HG03135 (cell line): ENCODE measurements at regions not wholly inside any gene's neighbourhood (a gene's known extent, or its start where the extent isn't known, plus 50 kb on each side); places are given as distances from the start of the nearest gene placed in this dataset.
"Not testable (repeated sequence)": the region's sequence is repeated elsewhere in the genome, so short reads cannot be mapped to it uniquely, and the experiment has no call there.

Experiments used
- ATAC-seq: cut with Tn5 transposase; IDR thresholded peaks from one replicate; pipeline ENCODE4 v1.9.1; 2021; ENCODE audit warnings: mild to moderate bottlenecking, moderate library complexity; ENCODE audit not compliant: unreplicated experiment

DNA sequence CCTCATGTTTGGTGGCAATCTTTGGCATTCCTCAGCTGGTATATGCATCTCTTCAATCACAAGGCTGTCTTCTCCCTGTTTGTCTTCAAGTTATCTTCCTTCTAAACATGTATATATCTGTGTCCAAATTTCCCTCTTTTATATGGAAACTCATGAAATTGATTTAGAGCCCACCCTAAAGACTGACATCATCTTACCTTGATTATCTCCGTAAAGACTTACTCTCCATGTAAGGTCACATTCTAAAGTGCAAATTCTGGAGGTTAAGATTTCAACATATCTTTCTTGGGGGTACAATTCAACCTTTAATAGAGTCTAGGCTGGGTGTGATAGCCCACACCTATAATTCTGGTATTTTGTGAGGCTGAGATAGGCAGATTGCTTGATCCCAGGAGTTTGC is 215.8 kb upstream of the LRRC4C start:
- no peak for ATAC-seq

GRCh38 chr11:41713030-41713429 is 253.6 kb upstream of the LRRC4C start:
- ATAC-seq = no peak

DNA sequence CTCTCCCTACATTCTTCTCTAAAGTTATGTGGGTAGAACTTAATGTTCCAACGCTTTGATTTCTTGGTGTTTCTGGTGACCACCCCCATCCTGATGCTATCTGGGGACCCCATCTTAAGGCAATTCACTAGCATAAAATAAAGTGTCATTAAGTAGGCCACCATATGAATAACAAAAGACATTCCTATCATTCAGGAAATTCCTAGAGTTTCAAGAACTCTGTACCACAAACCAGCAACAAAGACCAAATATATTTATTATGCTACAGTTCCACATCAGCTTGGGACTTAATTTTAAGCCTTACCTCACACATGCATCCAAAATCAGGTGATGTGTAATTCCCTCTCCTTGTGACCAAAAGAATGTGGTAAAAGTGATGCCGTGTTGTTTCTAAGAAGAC is 254.6 kb upstream of the LRRC4C start:
- no peak for ATAC-seq

GRCh38 chr11:41716862-41717261 is 257.4 kb upstream of the LRRC4C start:
- no peak for ATAC-seq

GRCh38 chr11:41720761-41721160 is 261.3 kb upstream of the LRRC4C start:
- ATAC-seq = no peak

- not testable (repeated sequence) for ATAC-seq
These were observed 268.7 kb upstream of the LRRC4C start for GRCh38 chr11:41728161-41728560.

GRCh38 chr11:41775296-41775695 is 315.8 kb upstream of the LRRC4C start:
- no peak for ATAC-seq

DNA sequence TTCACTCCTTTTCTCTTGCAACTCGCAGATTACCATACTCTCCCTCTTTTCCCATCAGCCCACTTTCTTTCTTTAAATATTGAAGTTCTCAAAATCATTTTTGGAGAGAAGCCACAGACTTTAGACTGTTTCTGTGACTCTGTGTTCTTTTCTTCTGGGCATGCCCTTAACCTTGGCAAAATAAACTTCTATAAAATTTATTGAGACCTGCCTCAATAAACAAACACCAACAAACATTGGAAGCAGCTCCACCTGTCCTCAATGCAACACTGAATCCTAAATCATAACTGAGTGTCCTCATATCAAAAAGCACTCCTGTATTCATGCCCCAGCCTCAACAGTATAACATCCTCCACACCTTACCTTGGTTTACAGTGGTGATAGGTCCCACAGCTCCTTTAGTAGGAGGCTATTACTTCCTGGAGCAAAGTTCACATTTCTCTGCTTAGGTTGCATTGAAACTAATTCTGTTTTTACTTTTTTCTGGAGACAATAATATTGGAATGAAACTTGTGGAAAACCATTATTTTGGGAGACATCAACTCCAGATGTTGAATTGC is 320.0 kb upstream of the LRRC4C start:
- ATAC-seq = no peak

GRCh38 chr11:41781441-41781840 is 322.0 kb upstream of the LRRC4C start:
- ATAC-seq = no peak

DNA sequence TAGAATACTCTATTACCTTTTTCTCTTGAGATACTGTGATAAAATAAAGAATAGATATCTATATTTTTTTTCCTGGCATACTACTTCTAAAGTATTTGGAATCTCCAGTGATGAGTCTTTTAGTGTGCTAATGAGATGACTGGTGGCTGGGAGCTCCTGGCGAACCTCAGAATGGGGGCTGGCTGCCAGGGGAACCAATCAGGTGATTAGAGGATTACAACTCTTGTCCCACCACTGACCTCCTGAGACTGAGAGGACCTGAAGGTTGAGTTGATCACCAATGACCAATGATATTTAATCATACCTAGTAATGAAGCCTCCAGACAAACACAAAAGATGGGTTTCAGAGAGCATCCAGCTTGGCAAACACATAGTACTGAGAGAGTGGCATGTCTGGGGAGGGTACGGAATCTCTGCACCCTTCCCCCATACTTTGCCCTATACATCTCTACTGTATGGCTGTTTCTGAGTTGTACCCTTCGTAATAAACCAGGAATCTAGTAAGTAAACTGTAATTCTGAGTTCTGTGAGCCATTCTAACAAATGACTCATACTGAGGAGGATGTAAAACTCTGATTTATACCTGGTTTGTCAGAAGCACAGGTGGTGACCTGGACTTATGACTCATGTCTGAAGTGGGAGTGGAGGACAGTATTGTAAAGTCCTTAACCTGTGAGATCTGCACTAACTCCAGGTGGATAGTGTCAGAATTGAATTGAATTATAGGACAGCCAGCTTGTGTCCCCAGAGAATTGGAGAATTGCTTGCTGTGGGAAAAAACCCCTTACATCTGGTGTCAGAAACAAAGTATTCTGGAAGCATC is 325.3 kb upstream of the LRRC4C start:
- no peak for ATAC-seq

DNA sequence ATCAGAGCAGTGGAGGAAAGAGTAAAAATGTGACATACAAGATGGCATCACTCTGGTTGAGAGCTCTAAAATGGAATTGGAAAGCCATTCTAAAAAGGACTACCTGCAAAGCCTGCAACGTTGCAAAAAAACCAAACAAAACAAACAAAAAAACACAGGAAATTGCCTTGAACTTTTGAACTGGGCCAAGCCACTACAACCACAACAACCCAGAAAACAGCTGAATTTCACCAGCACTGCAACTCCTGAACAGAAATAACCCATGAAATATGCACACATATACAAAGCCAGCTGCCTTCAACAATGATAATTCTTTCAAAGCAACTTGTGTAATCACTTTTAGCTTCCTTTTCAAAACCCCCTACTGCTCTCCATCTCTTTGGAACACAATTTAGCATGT is 326.6 kb upstream of the LRRC4C start:
- no peak for ATAC-seq

DNA sequence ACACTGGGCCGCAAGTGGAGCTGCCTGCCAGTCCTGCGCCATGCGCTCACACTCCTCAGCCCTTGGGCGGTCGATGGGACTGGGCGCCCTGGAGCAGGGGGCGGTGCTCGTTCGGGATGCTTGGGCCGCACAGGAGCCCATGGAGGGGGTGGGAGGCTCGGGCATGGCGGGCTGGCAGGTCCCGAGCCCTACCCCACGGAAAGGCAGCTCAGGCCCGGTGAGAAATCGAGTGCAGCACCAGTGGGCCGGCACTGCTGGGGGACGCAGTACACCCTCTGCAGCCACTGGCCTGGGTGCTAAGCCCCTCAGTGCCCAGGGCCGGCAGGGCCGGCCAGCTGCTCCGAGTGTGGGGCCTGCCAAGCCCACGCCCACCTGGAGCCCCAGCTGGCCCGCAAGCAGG is 328.7 kb upstream of the LRRC4C start:
- ATAC-seq = no peak

DNA sequence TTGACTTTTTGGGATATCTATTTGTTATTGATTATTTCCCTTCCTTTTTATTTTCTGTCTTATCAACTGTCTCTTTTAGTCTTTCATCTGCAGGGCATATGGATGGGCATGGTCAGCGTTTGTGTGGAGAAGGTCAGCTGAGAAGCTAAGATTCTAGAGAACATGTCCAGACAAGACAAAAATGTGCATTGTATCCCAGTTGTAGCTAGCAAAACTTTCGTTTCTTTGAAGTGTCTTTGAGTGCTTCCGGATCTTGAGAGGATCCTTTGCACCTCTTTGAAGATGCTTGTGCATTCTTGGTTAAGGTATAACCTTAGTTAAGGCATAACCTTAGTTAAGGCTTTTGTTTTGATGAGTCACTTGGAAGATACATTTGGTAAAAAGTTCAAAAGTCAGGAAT is 329.9 kb upstream of the LRRC4C start:
- no peak for ATAC-seq

GRCh38 chr11:41795004-41795403 is 335.6 kb upstream of the LRRC4C start:
- ATAC-seq = no peak

GRCh38 chr11:41799754-41800153 is 340.3 kb upstream of the LRRC4C start:
- ATAC-seq = no peak

GRCh38 chr11:41803895-41804294 is 344.4 kb upstream of the LRRC4C start:
- no peak for ATAC-seq

GRCh38 chr11:41816396-41816795 is 356.9 kb upstream of the LRRC4C start:
- ATAC-seq = no peak

DNA sequence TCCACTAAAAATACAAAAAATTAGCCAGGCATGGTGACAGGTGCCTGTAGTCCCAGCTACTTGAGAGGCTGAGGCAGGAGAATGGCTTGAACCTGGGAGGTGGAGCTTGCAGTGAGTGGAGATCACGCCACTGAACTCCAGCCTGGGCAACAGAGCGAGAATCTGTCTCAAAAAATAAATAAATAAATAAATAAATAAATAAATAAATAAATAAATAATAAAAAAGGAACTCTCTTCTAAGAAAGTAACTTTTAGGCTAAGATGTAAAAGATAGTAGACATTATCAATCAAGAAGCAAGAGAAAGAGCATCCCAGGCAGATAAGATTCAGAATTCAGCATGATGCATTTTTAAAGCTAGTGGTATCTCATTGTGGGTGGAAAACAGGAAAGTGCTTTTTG is 364.8 kb upstream of the LRRC4C start:
- ATAC-seq = not testable (repeated sequence)

DNA sequence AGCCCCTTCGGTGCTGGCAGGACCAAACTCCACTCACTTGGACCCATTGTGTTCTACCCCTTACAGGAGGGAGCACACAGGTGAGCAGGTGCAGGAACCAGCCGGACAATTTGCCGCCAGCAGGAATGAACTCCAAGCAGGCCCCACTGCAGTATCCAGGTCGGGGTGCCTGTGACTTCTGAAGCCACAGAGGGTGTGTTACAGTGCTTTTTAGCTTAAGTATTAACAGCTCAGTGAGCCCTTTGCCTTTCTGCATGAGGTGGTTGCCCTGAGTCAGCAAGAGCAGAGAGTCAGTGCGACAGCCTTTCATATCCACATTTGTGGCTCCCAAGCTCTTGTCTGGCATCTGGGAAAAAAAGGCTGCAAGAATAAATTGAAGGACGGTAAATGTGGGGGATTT is 366.6 kb upstream of the LRRC4C start:
- ATAC-seq = no peak

GRCh38 chr11:41836431-41836830 is 377.0 kb upstream of the LRRC4C start:
- no peak for ATAC-seq

DNA sequence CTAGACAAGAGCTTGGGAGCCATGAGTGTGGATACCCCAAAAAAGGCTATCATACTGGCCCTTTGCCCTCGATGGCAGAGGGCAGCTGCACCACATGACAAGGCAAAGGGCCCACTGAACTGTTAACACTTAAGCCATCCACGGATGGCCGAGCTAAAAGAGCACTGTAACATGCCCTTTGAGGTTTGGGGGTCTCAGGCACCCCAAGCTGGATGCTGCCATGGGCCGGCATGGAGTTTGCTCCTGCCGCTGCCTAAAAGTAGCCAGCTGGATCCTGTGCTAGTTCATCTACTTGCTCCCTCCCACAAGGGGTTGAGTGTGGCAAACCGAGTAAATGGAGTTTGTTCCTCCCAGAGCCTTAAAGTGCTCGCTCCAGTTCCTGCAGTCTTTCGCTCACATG is 383.2 kb upstream of the LRRC4C start:
- no peak for ATAC-seq

DNA sequence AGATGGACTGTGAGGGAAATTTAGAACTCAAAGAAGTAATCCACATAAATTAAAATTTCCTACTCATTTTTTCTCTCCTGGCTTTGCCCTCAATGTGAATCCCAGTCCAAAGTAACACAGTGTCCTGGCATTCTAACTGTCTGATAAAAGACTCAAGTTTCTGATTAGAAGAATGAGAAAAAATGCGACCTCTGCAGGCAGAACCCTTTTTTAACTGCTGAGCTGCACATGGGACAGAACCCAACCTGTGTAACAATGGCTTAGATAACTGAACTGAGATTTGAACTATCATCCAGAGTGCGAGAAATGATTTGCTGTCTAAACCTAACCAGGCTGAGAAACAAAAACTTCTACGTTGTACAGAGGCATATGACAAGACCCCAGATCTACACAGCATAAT is 385.6 kb upstream of the LRRC4C start:
- no peak for ATAC-seq

DNA sequence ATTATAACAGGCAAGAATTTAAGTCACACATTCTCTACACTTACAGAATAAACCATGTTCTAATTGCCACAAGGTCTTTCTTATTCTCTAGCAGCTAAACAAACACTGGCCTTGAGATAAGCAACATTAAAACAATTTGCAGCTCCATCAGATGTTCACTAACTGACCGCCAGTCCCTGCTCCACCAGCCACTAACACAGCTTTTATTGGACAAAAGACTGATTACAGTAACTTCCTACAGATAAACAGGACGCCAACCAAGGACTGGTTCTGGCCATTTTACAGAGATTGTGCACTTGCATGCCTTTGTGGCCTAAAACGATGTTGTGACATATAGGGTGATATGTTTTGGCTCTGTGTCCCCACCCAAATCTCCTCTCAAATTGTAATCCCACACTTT is 388.9 kb upstream of the LRRC4C start:
- ATAC-seq = no peak
